Hepatocyte (in vitro differentiated cells): ENCODE measurements at regions not wholly inside any gene's neighbourhood (a gene's known extent, or its start where the extent isn't known, plus 50 kb on each side); places are given as distances from the start of the nearest gene placed in this dataset.

Experiments
- CTCF ChIP-seq: fragments of 200-600 bp; sonication (generic); IDR thresholded peaks from 2 replicates; pipeline ENCODE4 v1.5.1; 2016; ENCODE audit warnings: antibody characterized with exemption, mild to moderate bottlenecking; ENCODE audit not compliant: poor library complexity
- EZH2 ChIP-seq: fragments of 200-600 bp; sonication (generic); IDR thresholded peaks from 2 replicates; pipeline ENCODE4 v1.6.1; 2016; ENCODE audit warnings: antibody characterized with exemption, mild to moderate bottlenecking, borderline replicate concordance
- EZH2phosphoT487 ChIP-seq: fragments of 200-600 bp; sonication (generic); IDR thresholded peaks from one replicate; pipeline ENCODE4 v1.6.1; 2018; ENCODE audit warnings: antibody characterized with exemption, mild to moderate bottlenecking, low read depth, moderate library complexity; ENCODE audit not compliant: unreplicated experiment, severe bottlenecking

DNA sequence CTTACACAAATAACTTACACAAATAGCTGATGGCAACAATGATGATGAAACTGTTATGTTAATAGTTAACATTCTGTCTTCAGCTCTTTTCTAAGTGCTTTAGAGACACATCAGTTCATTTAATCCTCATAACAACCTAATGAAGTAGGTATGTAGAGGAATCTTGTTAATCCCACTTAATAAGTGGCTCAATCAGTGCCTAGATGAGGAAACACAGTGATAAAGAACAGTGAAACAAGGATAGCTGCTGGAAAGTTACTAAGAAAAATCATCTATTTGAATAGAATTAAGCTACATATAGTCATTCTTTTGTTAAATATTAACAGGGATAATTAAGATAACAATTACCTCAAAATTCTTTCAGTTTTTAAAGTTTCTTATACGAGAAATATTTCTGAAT lies 487.6 kb downstream of the ARL4A start:
- no peak for TF ChIP-seq CTCF
- no peak for TF ChIP-seq EZH2
- no peak for TF ChIP-seq EZH2phosphoT487
